ENCODE measurements at regions not wholly inside any gene's neighbourhood (a gene's known extent, or its start where the extent isn't known, plus 50 kb on each side); places are given as distances from the start of the nearest gene placed in this dataset.
"Not testable (repeated sequence)": the region's sequence is repeated elsewhere in the genome, so short reads cannot be mapped to it uniquely, and the experiment has no call there.

DNA sequence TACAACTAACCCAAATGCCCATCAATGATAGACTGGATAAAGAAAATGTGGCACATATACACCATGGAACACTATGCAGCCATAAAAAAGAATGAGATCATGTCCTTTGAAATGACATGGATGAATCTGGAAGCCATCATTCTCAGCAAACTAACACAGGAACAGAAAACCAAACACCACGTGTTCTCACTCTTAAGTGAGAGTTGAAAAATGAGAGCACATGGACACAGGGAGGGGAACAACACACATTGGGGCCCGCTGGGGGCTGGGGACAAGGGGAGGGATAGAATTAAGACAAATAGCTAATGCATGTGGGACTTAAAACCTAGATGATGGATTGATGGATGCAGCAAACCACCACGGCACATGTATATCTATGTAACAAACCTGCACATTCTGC lies 764.7 kb upstream of the STXBP6 start:
- H3K9me2 ChIP-seq (replicated peaks; ENCODE audit: insufficient read depth, low read length); H4K20me1 ChIP-seq (ENCODE audit: insufficient read depth, low read depth, low read length); H2AFZ ChIP-seq (ENCODE audit: low read length); DNase-seq; H3K4me3 ChIP-seq (ENCODE audit: low read length); H3K79me2 ChIP-seq (ENCODE audit: low read length); H3K4me1 ChIP-seq (ENCODE audit: low read length); H3K27ac ChIP-seq (ENCODE audit: low read length); H3K27me3 ChIP-seq (ENCODE audit: low read length); H3K9ac ChIP-seq (ENCODE audit: low read length); H3K36me3 ChIP-seq (ENCODE audit: insufficient read depth, low read length); H3K4me2 ChIP-seq (ENCODE audit: low read depth, low read length, poor library complexity, severe bottlenecking): not testable (repeated sequence)
- H3K9me3 ChIP-seq (ENCODE audit: low read length): peaks cover 67% of the 10 kb centered on the region

- Histone ChIP-seq H3K79me2 (ENCODE audit: low read length) (no peaks in the 10 kb centered on the region), H3K9me2 (replicated peaks; ENCODE audit: insufficient read depth, low read length) (no peaks in the 10 kb centered on the region), H3K4me1 (ENCODE audit: low read length) (no peaks in the 10 kb centered on the region), H2AFZ (ENCODE audit: low read length) (no peak overlapping the region), H4K20me1 (ENCODE audit: insufficient read depth, low read depth, low read length) (no peaks in the 10 kb centered on the region), H3K36me3 (ENCODE audit: insufficient read depth, low read length) (no peaks in the 10 kb centered on the region), H3K9ac (ENCODE audit: low read length) (no peak overlapping the region), H3K9me3 (ENCODE audit: low read length) (peaks cover 71% of the 10 kb centered on the region), H3K4me2 (ENCODE audit: low read depth, low read length, poor library complexity, severe bottlenecking) (no peak overlapping the region), H3K27me3 (ENCODE audit: low read length) (no peaks in the 10 kb centered on the region), H3K4me3 (ENCODE audit: low read length) (no peak overlapping the region), H3K27ac (ENCODE audit: low read length) (no peak overlapping the region)
- no peak for DNase-seq
Observed at GRCh38 chr14:25803386-25804018, 753.6 kb upstream of the STXBP6 start.

- H3K9me3 ChIP-seq (ENCODE audit: low read length): peaks cover 81% of the 10 kb centered on the region
- 0 out of 2 replicates have a peak, but pooled peaks cover under 1% of the 10 kb centered on the region for H3K36me3 ChIP-seq (ENCODE audit: insufficient read depth, low read length)
- no peak overlapping the region for H3K4me2 ChIP-seq (ENCODE audit: low read depth, low read length, poor library complexity, severe bottlenecking)
Observed at GRCh38 chr14:25800841-25801240, 750.9 kb upstream of the STXBP6 start.

DNA sequence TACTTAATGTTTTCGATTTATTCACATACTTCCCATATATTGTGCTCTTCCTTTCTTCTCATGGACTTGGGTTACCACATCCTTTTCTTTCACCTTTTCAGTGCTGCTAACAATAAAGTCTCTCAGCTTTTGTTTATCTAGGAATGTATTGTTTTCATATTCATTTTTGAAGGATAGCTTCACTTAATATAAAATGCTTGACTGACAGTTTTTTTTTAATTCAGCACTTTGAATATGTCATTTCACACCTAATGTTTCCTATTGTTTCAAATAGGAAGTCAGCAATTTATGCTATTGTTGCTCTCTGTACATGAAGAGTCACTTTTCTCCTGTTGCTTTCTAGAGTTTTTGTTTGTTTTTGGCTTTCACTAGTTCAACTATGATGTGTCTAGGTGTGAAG lies 738.3 kb upstream of the STXBP6 start:
- DNase-seq: no peak
- H3K4me2 ChIP-seq (ENCODE audit: low read depth, low read length, poor library complexity, severe bottlenecking): no peak overlapping the region
- no peaks in the 10 kb centered on the region for H3K9me2 ChIP-seq (replicated peaks; ENCODE audit: insufficient read depth, low read length)
- H3K4me3 ChIP-seq (ENCODE audit: low read length): no peak overlapping the region
- H3K9me3 ChIP-seq (ENCODE audit: low read length): peaks cover 65% of the 10 kb centered on the region
- no peak overlapping the region for H3K27ac ChIP-seq (ENCODE audit: low read length)
- H2AFZ ChIP-seq (ENCODE audit: low read length): no peak overlapping the region
- H3K4me1 ChIP-seq (ENCODE audit: low read length): no peaks in the 10 kb centered on the region
- no peaks in the 10 kb centered on the region for H3K36me3 ChIP-seq (ENCODE audit: insufficient read depth, low read length)
- H3K79me2 ChIP-seq (ENCODE audit: low read length): no peaks in the 10 kb centered on the region
- no peaks in the 10 kb centered on the region for H4K20me1 ChIP-seq (ENCODE audit: insufficient read depth, low read depth, low read length)
- H3K27me3 ChIP-seq (ENCODE audit: low read length): no peaks in the 10 kb centered on the region
- H3K9ac ChIP-seq (ENCODE audit: low read length): no peak overlapping the region

More at GRCh38 chr14:25800841-25801240, 750.9 kb upstream of the STXBP6 start:
- no peaks in the 10 kb centered on the region for H4K20me1 ChIP-seq (ENCODE audit: insufficient read depth, low read depth, low read length)
- no peak overlapping the region for H2AFZ ChIP-seq (ENCODE audit: low read length)
- H3K79me2 ChIP-seq (ENCODE audit: low read length): no peaks in the 10 kb centered on the region
- H3K9me2 ChIP-seq (replicated peaks; ENCODE audit: insufficient read depth, low read length): no peaks in the 10 kb centered on the region
- H3K27ac ChIP-seq (ENCODE audit: low read length): no peak overlapping the region
- no peak overlapping the region for H3K4me3 ChIP-seq (ENCODE audit: low read length)
- DNase-seq: no peak
- H3K9ac ChIP-seq (ENCODE audit: low read length): no peak overlapping the region
- H3K4me1 ChIP-seq (ENCODE audit: low read length): no peaks in the 10 kb centered on the region
- H3K27me3 ChIP-seq (ENCODE audit: low read length): no peaks in the 10 kb centered on the region

DNA sequence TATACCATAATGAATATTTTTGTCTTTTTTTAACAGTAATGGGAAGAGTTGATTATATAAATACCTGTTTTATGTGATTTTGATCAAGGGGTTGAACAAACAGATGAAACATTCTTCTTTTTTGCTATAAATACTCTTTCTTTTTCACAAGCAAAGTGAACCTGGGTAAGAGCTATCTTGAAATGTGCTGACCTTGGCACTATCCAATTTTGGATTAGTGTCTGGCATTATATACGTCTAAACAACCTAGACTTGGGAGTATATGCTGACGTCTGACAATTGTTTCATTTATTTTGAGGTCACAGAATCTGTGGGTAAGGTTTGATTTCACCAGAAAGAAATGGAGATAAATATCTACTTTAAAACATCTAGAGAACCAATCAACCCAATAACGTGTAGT lies 716.0 kb upstream of the STXBP6 start:
- Histone ChIP-seq H3K36me3 (ENCODE audit: insufficient read depth, low read length) (no peaks in the 10 kb centered on the region), H3K9me3 (ENCODE audit: low read length) (peaks cover 56% of the 10 kb centered on the region), H3K9ac (ENCODE audit: low read length) (no peak overlapping the region), H4K20me1 (ENCODE audit: insufficient read depth, low read depth, low read length) (no peaks in the 10 kb centered on the region), H3K4me3 (ENCODE audit: low read length) (no peak overlapping the region), H3K4me2 (ENCODE audit: low read depth, low read length, poor library complexity, severe bottlenecking) (no peak overlapping the region), H3K4me1 (ENCODE audit: low read length) (no peaks in the 10 kb centered on the region), H3K79me2 (ENCODE audit: low read length) (no peaks in the 10 kb centered on the region), H3K27ac (ENCODE audit: low read length) (no peak overlapping the region), H2AFZ (ENCODE audit: low read length) (no peak overlapping the region), H3K27me3 (ENCODE audit: low read length) (no peaks in the 10 kb centered on the region), H3K9me2 (replicated peaks; ENCODE audit: insufficient read depth, low read length) (no peaks in the 10 kb centered on the region)
- no peak for DNase-seq

DNA sequence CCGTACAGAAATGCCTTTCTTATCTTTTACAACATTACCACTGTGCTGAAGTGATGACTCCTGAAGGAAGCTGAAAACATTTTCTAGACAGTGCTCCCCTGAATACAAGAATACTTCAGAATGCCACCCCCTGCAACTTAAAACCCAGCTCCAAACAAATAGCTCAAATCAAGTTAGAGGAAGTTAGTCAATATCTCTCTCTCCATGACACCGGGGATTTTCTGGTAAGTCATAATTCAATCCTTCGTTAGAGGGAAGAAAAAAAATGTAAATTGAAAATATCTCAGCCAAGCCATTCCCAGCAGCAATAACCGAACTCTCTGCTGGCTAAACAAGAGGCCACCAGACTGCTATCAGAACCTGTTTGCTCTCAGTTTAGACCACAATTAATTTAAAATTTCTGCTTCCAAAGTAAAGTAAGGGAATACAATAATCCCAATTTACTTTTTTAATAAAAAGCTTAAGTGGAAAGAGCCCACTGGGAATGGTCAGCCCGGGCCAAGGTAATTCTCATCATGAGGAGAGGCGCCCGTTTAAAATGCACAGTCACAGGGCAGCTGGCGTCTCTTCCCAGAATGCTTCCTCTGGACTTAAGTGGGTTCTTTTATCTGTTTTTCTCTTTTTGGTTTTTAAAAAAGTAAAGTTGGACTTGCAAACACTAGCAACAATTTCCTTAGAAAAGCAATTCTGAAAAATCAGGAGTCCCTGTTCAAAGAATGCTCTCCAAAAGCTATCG lies 710.1 kb upstream of the STXBP6 start:
- H3K4me2 ChIP-seq (ENCODE audit: low read depth, low read length, poor library complexity, severe bottlenecking): no peak overlapping the region
- H3K4me1 ChIP-seq (ENCODE audit: low read length): no peaks in the 10 kb centered on the region
- H3K9me3 ChIP-seq (ENCODE audit: low read length): peaks cover 65% of the 10 kb centered on the region
- H3K36me3 ChIP-seq (ENCODE audit: insufficient read depth, low read length): no peaks in the 10 kb centered on the region
- H4K20me1 ChIP-seq (ENCODE audit: insufficient read depth, low read depth, low read length): no peaks in the 10 kb centered on the region
- peak; percentile 4 for DNase-seq
- no peak overlapping the region for H3K4me3 ChIP-seq (ENCODE audit: low read length)
- no peak overlapping the region for H3K9ac ChIP-seq (ENCODE audit: low read length)
- H3K27me3 ChIP-seq (ENCODE audit: low read length): no peaks in the 10 kb centered on the region
- no peak overlapping the region for H2AFZ ChIP-seq (ENCODE audit: low read length)
- no peaks in the 10 kb centered on the region for H3K79me2 ChIP-seq (ENCODE audit: low read length)
- no peaks in the 10 kb centered on the region for H3K9me2 ChIP-seq (replicated peaks; ENCODE audit: insufficient read depth, low read length)
- H3K27ac ChIP-seq (ENCODE audit: low read length): no peak overlapping the region

- H3K79me2 ChIP-seq (ENCODE audit: low read length): no peaks in the 10 kb centered on the region
- no peaks in the 10 kb centered on the region for H4K20me1 ChIP-seq (ENCODE audit: insufficient read depth, low read depth, low read length)
- no peak overlapping the region for H3K4me3 ChIP-seq (ENCODE audit: low read length)
- H3K9me3 ChIP-seq (ENCODE audit: low read length): peaks cover 62% of the 10 kb centered on the region
- no peaks in the 10 kb centered on the region for H3K9me2 ChIP-seq (replicated peaks; ENCODE audit: insufficient read depth, low read length)
- no peak overlapping the region for H3K4me2 ChIP-seq (ENCODE audit: low read depth, low read length, poor library complexity, severe bottlenecking)
- no peaks in the 10 kb centered on the region for H3K36me3 ChIP-seq (ENCODE audit: insufficient read depth, low read length)
- H3K27me3 ChIP-seq (ENCODE audit: low read length): no peaks in the 10 kb centered on the region
- no peak overlapping the region for H2AFZ ChIP-seq (ENCODE audit: low read length)
- no peak overlapping the region for H3K9ac ChIP-seq (ENCODE audit: low read length)
- H3K4me1 ChIP-seq (ENCODE audit: low read length): no peaks in the 10 kb centered on the region
- H3K27ac ChIP-seq (ENCODE audit: low read length): no peak overlapping the region
- peak; percentile 1 for DNase-seq
Observed at GRCh38 chr14:25759256-25759655, 709.3 kb upstream of the STXBP6 start.

DNA sequence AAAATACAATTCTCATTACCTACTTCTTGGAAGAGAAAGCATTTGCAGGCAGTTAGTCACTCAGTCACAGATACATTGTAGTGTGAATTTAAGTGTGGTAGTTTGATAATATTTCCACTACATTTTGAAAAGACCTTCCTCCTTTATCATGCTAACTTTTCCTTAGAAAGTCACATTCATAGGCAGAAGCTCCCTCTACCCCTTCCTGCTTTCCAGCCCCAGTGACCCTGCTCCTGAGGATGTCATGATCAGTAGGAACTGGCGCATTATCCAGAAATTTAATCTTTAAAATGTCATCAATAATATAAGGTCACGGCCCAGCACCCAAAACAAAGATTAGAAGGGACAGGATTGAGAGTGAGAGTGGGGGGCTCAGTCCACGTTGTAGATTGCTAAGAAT lies 707.4 kb upstream of the STXBP6 start:
- peaks cover 62% of the 10 kb centered on the region for H3K9me3 ChIP-seq (ENCODE audit: low read length)
- no peaks in the 10 kb centered on the region for H4K20me1 ChIP-seq (ENCODE audit: insufficient read depth, low read depth, low read length)
- no peak overlapping the region for H3K9ac ChIP-seq (ENCODE audit: low read length)
- no peak overlapping the region for H3K27ac ChIP-seq (ENCODE audit: low read length)
- no peaks in the 10 kb centered on the region for H3K36me3 ChIP-seq (ENCODE audit: insufficient read depth, low read length)
- no peaks in the 10 kb centered on the region for H3K79me2 ChIP-seq (ENCODE audit: low read length)
- H3K4me3 ChIP-seq (ENCODE audit: low read length): no peak overlapping the region
- no peak overlapping the region for H2AFZ ChIP-seq (ENCODE audit: low read length)
- H3K4me1 ChIP-seq (ENCODE audit: low read length): no peaks in the 10 kb centered on the region
- no peaks in the 10 kb centered on the region for H3K9me2 ChIP-seq (replicated peaks; ENCODE audit: insufficient read depth, low read length)
- DNase-seq: no peak
- no peak overlapping the region for H3K4me2 ChIP-seq (ENCODE audit: low read depth, low read length, poor library complexity, severe bottlenecking)
- H3K27me3 ChIP-seq (ENCODE audit: low read length): no peaks in the 10 kb centered on the region

All from Karpas-422 (cell line).